Endometrium (tissue), 2 donors: ENCODE measurements at regions not wholly inside any gene's neighbourhood (a gene's known extent, or its start where the extent isn't known, plus 50 kb on each side); places are given as distances from the start of the nearest gene placed in this dataset.
"Not testable (repeated sequence)": the region's sequence is repeated elsewhere in the genome, so short reads cannot be mapped to it uniquely, and the experiment has no call there.

ENCODE experiments used
- FAIRE-seq: peaks from 2 replicates; lab custom pipeline; 2012; peaks lifted over from hg19 to GRCh38; lab: Jason Lieb, UNC
- donor health status: control.
- donor health status: control.

- no peak for FAIRE-seq
Measured at GRCh38 chr2:39583213-39583612, 82.5 kb upstream of the TMEM178A start.

DNA sequence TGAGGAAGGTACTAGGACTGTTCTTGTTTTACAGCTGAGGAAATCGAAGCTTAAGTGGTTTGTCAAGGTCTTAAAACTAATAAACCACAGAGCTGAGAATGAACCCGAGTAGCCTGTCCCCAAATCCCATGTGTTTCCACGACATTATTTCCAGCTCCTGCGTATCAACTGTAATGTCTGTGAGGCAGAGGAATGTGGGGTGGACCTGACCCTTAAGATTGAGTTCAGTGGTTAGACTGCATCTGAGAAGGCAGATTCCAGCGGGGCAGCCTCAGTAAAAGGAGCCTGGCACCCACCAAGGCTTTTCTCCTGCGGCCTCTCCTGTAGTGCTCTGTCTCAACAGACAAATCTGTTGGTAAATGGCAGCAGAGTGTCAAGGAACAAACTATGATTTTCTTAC is 81.9 kb upstream of the TMEM178A start:
- FAIRE-seq: no peak

- no peak for FAIRE-seq
Measured at GRCh38 chr2:39584283-39584965, 81.3 kb upstream of the TMEM178A start.

GRCh38 chr2:39585531-39585930 is 80.2 kb upstream of the TMEM178A start:
- not testable (repeated sequence) for FAIRE-seq

- FAIRE-seq: no peak
Measured at GRCh38 chr2:39587168-39587567, 78.5 kb upstream of the TMEM178A start.

- FAIRE-seq: no peak
Measured at GRCh38 chr2:39587641-39588040, 78.1 kb upstream of the TMEM178A start.

- FAIRE-seq: no peak
Measured at GRCh38 chr2:39593439-39594393, 72.0 kb upstream of the TMEM178A start.

DNA sequence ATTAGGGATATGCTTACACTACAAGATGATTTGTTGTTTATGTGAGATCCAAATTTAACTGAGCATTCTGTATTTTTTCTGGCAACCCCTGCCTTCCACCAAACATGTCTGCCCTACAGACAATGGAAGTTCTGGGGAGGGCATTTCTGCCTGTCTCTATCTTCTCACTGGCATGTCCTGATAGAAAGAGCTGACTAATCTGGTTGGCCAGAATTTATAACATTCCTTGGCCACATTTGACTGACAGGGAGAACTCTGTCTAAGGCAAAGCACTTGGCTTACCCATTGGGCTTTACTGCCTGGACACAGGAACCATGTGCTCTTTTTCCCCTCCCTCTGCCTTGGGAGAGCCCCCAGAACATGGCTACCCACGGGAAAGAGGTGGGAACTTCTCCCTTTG is 70.6 kb upstream of the TMEM178A start:
- no peak for FAIRE-seq

GRCh38 chr2:39597314-39597713 is 68.4 kb upstream of the TMEM178A start:
- FAIRE-seq: no peak

DNA sequence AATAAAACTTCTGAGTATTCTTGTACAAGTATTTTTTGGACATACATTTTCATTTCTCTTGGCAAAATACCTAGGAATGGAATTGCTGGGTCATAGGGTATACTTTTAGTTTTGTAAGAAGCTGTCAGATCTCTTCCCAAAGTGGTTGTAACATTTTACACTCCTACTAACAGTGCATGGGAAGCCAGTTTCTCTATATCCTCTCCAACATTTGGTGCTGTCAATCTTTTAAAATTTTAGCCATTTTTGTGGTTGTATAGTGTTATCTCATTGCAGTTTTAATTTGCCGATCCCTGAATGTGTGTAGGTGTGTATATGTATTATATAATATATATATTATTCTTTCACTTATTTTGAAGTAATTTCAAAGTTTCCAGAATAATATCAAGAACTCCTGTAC is 63.1 kb upstream of the TMEM178A start:
- FAIRE-seq: no peak

DNA sequence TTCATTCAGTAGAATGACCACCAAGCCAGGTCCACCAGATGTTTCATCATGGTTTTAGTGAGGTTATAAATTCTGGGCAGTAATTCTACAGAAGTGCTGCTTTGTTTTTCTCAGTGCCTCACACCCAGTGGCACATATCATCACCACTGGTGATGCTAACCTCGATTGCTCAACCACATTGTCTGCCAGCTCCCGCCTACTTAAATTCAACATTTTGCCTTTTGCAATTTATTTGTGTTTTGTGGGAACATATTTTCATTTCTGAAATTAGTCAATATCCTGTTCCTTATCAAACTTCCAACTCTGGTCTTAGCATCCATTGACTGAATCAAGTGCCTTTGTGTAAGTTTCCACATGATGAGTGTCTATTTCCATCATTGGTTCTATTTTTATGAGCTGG is 62.3 kb upstream of the TMEM178A start:
- FAIRE-seq: no peak

GRCh38 chr2:39604866-39605265 is 60.9 kb upstream of the TMEM178A start:
- no peak for FAIRE-seq

DNA sequence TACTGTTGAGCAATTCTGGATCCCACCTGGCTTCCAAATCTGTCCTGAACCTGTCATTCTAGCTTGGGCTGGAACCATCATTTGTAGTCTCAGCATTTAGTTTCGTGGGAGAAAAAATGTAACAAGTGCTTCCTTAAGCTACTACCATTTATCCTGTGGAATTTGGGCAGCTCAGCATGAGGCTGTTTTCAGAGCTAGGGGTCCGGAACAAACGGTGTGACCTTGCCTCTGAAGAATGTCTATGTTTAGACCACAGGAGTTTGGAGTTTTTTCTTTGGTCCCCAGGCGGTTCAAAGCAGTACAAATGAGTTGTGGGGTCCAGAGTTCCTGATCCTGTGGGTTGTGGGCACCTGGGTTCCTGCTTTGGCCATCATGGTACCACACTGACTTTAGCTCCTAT is 59.1 kb upstream of the TMEM178A start:
- FAIRE-seq: no peak

DNA sequence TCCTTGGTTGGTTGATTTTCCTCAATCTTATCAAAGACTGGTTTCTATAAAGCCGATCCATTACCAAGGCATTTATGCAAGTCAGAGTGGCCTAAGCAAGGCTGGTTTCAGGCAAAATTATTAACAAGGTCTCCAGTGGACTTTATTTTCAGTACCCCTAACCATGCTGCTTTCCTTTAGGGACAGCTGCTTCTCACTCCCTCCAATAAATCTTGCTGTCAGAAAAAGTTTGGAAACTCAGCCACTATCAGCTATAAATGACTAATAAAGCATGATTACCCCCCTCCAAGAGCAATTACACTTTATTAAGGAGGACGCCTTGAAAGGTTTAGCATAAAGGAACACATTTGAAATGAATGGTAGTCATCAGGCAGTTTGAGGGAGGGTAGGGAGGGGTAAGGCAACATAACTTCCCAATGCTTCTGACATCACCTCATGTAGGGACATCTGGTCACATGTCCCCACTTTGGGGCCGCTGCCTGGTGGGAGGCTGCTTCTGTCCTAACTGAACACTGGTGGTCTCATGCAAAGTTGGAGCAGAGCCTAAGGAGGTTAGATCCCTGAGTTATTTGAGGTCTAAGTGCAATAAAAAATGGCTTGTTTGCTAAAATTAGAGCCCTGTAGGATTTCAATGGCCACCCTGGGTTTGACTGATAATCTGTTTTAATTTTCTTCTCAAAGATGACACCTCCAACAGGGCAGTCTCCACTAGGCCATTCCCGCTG is 58.0 kb upstream of the TMEM178A start:
- FAIRE-seq: no peak

- FAIRE-seq: no peak
Measured at GRCh38 chr2:39608263-39608575, 57.5 kb upstream of the TMEM178A start.

DNA sequence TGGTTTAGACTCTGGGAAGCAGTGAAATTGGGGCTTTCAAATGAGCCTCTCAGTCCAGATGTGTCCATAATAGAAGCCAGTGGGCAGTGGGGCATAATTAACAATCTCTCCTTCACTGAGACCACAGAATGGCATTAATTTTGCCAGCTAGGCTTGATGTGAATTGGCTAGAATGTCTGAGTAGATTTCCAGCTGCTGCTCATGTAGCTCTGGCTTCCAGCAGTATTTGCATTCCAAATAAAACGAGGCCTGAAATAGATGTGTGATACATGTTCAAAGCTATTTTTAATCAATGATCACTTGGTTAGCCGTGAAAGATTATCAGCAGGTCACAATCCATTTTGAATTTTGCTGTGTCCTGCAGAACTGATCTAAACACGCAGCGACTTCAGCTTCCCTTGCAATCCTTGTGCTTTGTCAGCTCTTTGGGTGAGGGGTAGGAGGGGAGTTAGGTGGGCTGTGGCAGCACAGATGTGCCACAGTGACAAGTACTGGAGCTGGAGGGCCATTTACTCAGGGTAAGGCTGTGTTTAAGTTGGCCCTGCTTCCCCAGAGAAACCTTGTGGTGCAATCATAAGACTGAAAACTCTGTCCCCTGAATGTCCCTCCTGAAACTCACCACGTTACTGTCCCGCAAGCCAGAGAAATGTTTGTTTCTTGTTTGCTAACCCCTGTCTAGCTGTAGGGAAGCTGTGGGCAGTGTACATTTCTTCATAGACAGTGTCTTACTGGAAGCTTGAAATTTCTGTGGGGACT is 56.9 kb upstream of the TMEM178A start:
- FAIRE-seq: no peak

- no peak for FAIRE-seq
Measured at GRCh38 chr2:39609917-39610316, 55.8 kb upstream of the TMEM178A start.

- FAIRE-seq: no peak
Measured at GRCh38 chr2:39615675-39616074, 50.0 kb upstream of the TMEM178A start.
